GM23248 (cell line): ENCODE measurements at regions not wholly inside any gene's neighbourhood (a gene's known extent, or its start where the extent isn't known, plus 50 kb on each side); places are given as distances from the start of the nearest gene placed in this dataset.

Experiments used
- DNase-seq: peaks from one replicate; pipeline ENCODE4 v3.0.0-alpha.2; 2015
- H2AFZ ChIP-seq: fragments of 200-600 bp; sonication (generic); 2 replicates; pipeline ENCODE4 v1.6.1; 2016; ENCODE audit warnings: antibody characterized with exemption
- H3F3A ChIP-seq: fragments of 200-600 bp; sonication (generic); 2 replicates; pipeline ENCODE4 v1.6.1; 2016; ENCODE audit warnings: mild to moderate bottlenecking, antibody characterized with exemption, mixed run types; ENCODE audit not compliant: insufficient read depth
- H3K27ac ChIP-seq: fragments of 200-600 bp; sonication (generic); 2 replicates; pipeline ENCODE4 v1.5.1; 2016; ENCODE audit warnings: mild to moderate bottlenecking
- H3K27me3 ChIP-seq: fragments of 200-600 bp; sonication (generic); replicated peaks from 2 replicates; pipeline ENCODE4 v1.6.1; 2016; ENCODE audit warnings: mild to moderate bottlenecking; ENCODE audit not compliant: insufficient read depth
- H3K36me3 ChIP-seq: fragments of 200-600 bp; sonication (generic); 2 replicates; pipeline ENCODE4 v1.6.1; 2016; ENCODE audit warnings: low read depth, mild to moderate bottlenecking
- H3K4me1 ChIP-seq: fragments of 200-600 bp; sonication (generic); 2 replicates; pipeline ENCODE4 v1.6.1; 2016; ENCODE audit warnings: mild to moderate bottlenecking; ENCODE audit not compliant: insufficient read depth
- H3K4me2 ChIP-seq: fragments of 200-600 bp; sonication (generic); one replicate; pipeline ENCODE4 v1.6.1; 2016; ENCODE audit warnings: mild to moderate bottlenecking; ENCODE audit not compliant: unreplicated experiment
- H3K4me3 ChIP-seq: fragments of 200-600 bp; sonication (generic); 2 replicates; pipeline ENCODE4 v1.5.1; 2016; ENCODE audit warnings: mild to moderate bottlenecking
- H3K79me2 ChIP-seq: fragments of 200-600 bp; sonication (generic); 2 replicates; pipeline ENCODE4 v1.6.1; 2016; ENCODE audit warnings: mild to moderate bottlenecking; ENCODE audit not compliant: insufficient read depth
- H3K9ac ChIP-seq: fragments of 200-600 bp; sonication (generic); 2 replicates; pipeline ENCODE4 v1.6.1; 2016; ENCODE audit warnings: mild to moderate bottlenecking
- H3K9me2 ChIP-seq: fragments of 200-600 bp; sonication (generic); 2 replicates; pipeline ENCODE4 v1.6.1; 2016; ENCODE audit warnings: mixed run types, mild to moderate bottlenecking, moderate library complexity; ENCODE audit not compliant: insufficient read depth
- H3K9me3 ChIP-seq: fragments of 200-600 bp; sonication (generic); one replicate; pipeline ENCODE4 v1.6.1; 2017; ENCODE audit warnings: low read depth
- H4K20me1 ChIP-seq: fragments of 200-600 bp; sonication (generic); 2 replicates; pipeline ENCODE4 v1.6.0; 2016; ENCODE audit not compliant: insufficient read depth
- EZH2 ChIP-seq: fragments of 200-600 bp; sonication (generic); IDR thresholded peaks from 2 replicates; pipeline ENCODE4 v1.6.1; 2018; ENCODE audit warnings: antibody characterized with exemption, mild to moderate bottlenecking; ENCODE audit not compliant: insufficient read depth, poor library complexity, severe bottlenecking
- EZH2phosphoT487 ChIP-seq: fragments of 200-600 bp; sonication (generic); IDR thresholded peaks from 2 replicates; pipeline ENCODE4 v1.6.1; 2018; ENCODE audit warnings: antibody characterized with exemption, moderate library complexity, mild to moderate bottlenecking, low read depth; ENCODE audit not compliant: insufficient read depth
- WGBS, 2 experiments: methylation state at CpG; one replicate each; pipeline ENCODE4 v1.1.6; 2015 to 2017; ENCODE audit warnings: low lambda C conversion rate in 2 of 2, low coverage in 1 of 2; ENCODE audit errors: missing lambda C conversion rate in 2 of 2; 5-methylcytosine and 5-hydroxymethylcytosine counted together
- in situ Hi-C: fragments of 300-500 bp; cut with MboI; formaldehyde crosslinking; loops from 2 replicates; pipeline ENCODE4 v1.15.0; 2020

DNA sequence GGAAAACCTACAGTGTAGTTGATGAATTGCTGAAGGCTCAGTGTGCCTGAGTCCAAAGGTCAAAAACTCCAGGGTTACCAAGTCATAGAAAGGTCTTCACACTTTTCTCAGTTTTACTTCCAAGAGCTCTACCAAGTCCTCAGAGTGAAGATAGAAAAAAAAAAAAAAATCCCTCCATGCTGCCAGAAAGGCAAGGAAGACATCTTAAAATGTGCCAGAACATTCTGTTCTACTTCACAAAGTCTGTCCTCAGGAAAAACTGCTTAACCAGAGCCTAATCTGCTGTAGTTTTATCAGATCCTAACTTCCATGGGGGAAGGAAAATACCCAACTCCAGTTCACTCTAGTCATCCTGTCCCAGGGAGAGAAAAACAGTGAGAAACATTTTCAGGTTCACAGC is 175.6 kb upstream of the CDH11 start:
- no peaks in the 10 kb centered on the region for H4K20me1 ChIP-seq
- H3F3A ChIP-seq: no peaks in the 10 kb centered on the region
- DNase-seq: no peak
- no peaks in the 10 kb centered on the region for H3K27me3 ChIP-seq
- H3K36me3 ChIP-seq: no peaks in the 10 kb centered on the region
- no peak overlapping the region for H3K27ac ChIP-seq
- H3K9me3 ChIP-seq: no peaks in the 10 kb centered on the region
- H2AFZ ChIP-seq: no peak overlapping the region
- H3K4me1 ChIP-seq: no peaks in the 10 kb centered on the region
- H3K4me3 ChIP-seq: no peak overlapping the region
- no peaks in the 10 kb centered on the region for H3K9me2 ChIP-seq
- in situ Hi-C loops: no loop called here
- H3K4me2 ChIP-seq: no peak overlapping the region
- H3K9ac ChIP-seq: no peak overlapping the region
- TF ChIP-seq EZH2 (no peak), EZH2phosphoT487 (no peak)
- H3K79me2 ChIP-seq: no peaks in the 10 kb centered on the region

DNA sequence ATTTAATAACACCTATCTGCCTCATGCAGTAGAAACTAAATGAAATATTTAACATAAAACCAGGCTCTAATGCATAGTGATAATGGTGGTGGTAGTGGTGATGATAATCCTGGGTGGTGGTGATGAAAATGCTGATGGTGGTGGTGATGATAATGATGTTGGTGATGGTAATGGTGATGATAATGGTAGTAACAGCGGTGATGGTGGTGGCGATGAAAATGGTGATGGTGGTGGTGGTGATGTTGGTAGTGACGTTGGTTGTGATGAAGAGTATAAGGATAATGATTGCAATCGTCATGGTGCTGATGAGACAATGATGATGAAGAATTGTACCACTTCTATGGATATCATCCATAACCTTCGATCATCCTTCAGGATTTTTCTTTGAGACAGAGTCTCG is 173.7 kb upstream of the CDH11 start:
- H3K79me2 ChIP-seq: no peaks in the 10 kb centered on the region
- H3F3A ChIP-seq: no peaks in the 10 kb centered on the region
- no peaks in the 10 kb centered on the region for H4K20me1 ChIP-seq
- in situ Hi-C loops: no loop called here
- no peaks in the 10 kb centered on the region for H3K27me3 ChIP-seq
- no peak overlapping the region for H3K9ac ChIP-seq
- no peaks in the 10 kb centered on the region for H3K36me3 ChIP-seq
- no peaks in the 10 kb centered on the region for H3K4me1 ChIP-seq
- H3K4me3 ChIP-seq: no peak overlapping the region
- no peak overlapping the region for H3K27ac ChIP-seq
- 97 to 98% methylated on average over 6 of the region's 6 CpGs for WGBS, 2 experiments
- no peak overlapping the region for H3K4me2 ChIP-seq
- H2AFZ ChIP-seq: no peak overlapping the region
- H3K9me2 ChIP-seq: no peaks in the 10 kb centered on the region
- TF ChIP-seq EZH2 (no peak), EZH2phosphoT487 (no peak)
- no peak for DNase-seq
- H3K9me3 ChIP-seq: no peaks in the 10 kb centered on the region

DNA sequence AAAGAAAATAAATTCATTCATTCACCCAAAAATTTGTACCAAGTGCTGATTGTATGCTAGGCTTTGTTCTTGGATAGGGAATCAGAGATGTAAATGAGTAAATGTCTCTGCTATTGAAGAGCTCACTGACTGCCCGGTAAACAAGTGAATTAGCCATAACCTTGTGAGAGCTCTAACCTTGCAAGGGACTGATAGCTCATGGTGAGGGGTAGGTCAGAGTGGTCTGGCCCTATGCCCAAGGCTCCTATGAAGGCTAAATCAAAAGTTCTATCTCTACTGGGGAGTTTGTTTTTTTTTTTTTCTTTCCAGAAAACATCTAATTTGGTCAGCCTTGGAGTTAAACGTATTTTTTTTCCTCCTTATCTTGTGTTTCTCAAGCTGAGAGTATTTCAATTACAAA is 172.8 kb upstream of the CDH11 start:
- H3K9me3 ChIP-seq: no peaks in the 10 kb centered on the region
- H3K4me2 ChIP-seq: no peak overlapping the region
- no peaks in the 10 kb centered on the region for H3K4me1 ChIP-seq
- WGBS, 2 experiments: 84 to 85% methylated on average over 2 of the region's 2 CpGs
- no peaks in the 10 kb centered on the region for H3F3A ChIP-seq
- H3K27me3 ChIP-seq: no peaks in the 10 kb centered on the region
- no peaks in the 10 kb centered on the region for H4K20me1 ChIP-seq
- H3K27ac ChIP-seq: no peak overlapping the region
- no peak for DNase-seq
- no peaks in the 10 kb centered on the region for H3K9me2 ChIP-seq
- in situ Hi-C loops: no loop called here
- no peak overlapping the region for H3K9ac ChIP-seq
- TF ChIP-seq EZH2: no peak
- no peak for TF ChIP-seq EZH2phosphoT487
- H2AFZ ChIP-seq: no peak overlapping the region
- no peaks in the 10 kb centered on the region for H3K79me2 ChIP-seq
- no peak overlapping the region for H3K4me3 ChIP-seq
- H3K36me3 ChIP-seq: no peaks in the 10 kb centered on the region

DNA sequence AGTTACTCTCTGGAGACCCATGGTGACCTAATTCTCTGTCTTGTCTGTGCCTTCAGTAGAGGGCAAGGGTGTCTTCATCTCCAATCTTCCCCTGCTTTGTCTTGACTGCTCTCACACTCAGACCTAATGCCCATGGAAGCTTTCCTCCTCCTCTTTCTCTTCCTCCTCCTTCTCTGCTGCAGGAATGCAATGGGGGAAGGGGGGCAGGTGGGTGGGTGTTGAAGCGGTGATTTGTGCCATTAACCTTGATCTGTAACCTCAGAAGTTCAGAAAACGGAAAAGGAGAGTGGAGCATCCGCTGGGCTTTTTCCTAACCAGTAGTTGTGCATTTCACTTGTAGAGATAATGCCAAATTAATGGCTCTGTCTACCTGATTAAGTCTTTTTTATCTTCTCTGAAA is 172.3 kb upstream of the CDH11 start:
- 77 to 82% methylated on average over 3 of the region's 3 CpGs for WGBS, 2 experiments
- no peak overlapping the region for H3K27ac ChIP-seq
- no peaks in the 10 kb centered on the region for H3F3A ChIP-seq
- in situ Hi-C loops: no loop called here
- H4K20me1 ChIP-seq: no peaks in the 10 kb centered on the region
- DNase-seq: no peak
- no peaks in the 10 kb centered on the region for H3K36me3 ChIP-seq
- H3K9ac ChIP-seq: no peak overlapping the region
- no peaks in the 10 kb centered on the region for H3K4me1 ChIP-seq
- H2AFZ ChIP-seq: no peak overlapping the region
- no peaks in the 10 kb centered on the region for H3K27me3 ChIP-seq
- H3K4me2 ChIP-seq: no peak overlapping the region
- no peaks in the 10 kb centered on the region for H3K79me2 ChIP-seq
- no peaks in the 10 kb centered on the region for H3K9me3 ChIP-seq
- no peak overlapping the region for H3K4me3 ChIP-seq
- TF ChIP-seq EZH2phosphoT487 (no peak), EZH2 (no peak)
- H3K9me2 ChIP-seq: no peaks in the 10 kb centered on the region

DNA sequence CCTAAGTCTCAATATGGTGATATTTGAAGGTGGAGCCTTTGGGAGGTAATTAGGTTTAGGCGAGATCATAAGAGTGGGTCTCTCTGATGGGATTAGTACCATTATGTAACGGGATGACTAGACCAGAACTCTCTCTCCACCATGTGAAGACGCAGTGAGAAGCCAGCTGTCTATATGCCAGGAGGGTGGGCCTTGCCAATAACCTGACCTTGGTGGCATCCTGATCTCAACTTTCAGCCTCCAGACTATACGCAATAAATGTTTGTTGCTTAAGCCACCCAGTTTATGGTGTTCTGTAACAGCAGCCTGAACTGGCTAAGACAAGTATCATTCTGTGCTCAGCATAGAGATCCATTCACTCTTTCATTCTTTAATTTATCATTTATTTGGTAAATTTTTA is 167.2 kb upstream of the CDH11 start:
- H3K27ac ChIP-seq: no peak overlapping the region
- no peak overlapping the region for H3K9ac ChIP-seq
- H3K27me3 ChIP-seq: no peaks in the 10 kb centered on the region
- H3K36me3 ChIP-seq: no peaks in the 10 kb centered on the region
- in situ Hi-C loops: no loop called here
- no peaks in the 10 kb centered on the region for H3K4me1 ChIP-seq
- no peaks in the 10 kb centered on the region for H3K9me2 ChIP-seq
- no peaks in the 10 kb centered on the region for H3K9me3 ChIP-seq
- no peak for DNase-seq
- 86 to 87% methylated on average over 4 of the region's 4 CpGs for WGBS, 2 experiments
- H3F3A ChIP-seq: no peaks in the 10 kb centered on the region
- H2AFZ ChIP-seq: no peak overlapping the region
- no peaks in the 10 kb centered on the region for H4K20me1 ChIP-seq
- no peak overlapping the region for H3K4me3 ChIP-seq
- no peak overlapping the region for H3K4me2 ChIP-seq
- no peaks in the 10 kb centered on the region for H3K79me2 ChIP-seq
- no peak for TF ChIP-seq EZH2
- no peak for TF ChIP-seq EZH2phosphoT487
